ENCODE measurements at regions not wholly inside any gene's neighbourhood (a gene's known extent, or its start where the extent isn't known, plus 50 kb on each side); places are given as distances from the start of the nearest gene placed in this dataset.
"Not testable (repeated sequence)": the region's sequence is repeated elsewhere in the genome, so short reads cannot be mapped to it uniquely, and the experiment has no call there.

GRCh38 chr7:138243836-138244235 is 167.6 kb downstream of the AKR1D1 start:
- ATAC-seq, result no peak
- DNase-seq, result no peak
- Histone ChIP-seq H3K9me3 (ENCODE audit: control insufficient read depth, low read length) (no peaks in the 10 kb centered on the region), H3K27me3 (ENCODE audit: control insufficient read depth, insufficient read depth) (no peaks in the 10 kb centered on the region), H3K4me1 (ENCODE audit: control insufficient read depth, insufficient read depth, low read length) (no peaks in the 10 kb centered on the region), H3K4me3 (ENCODE audit: low read length) (no peak overlapping the region), H3K27ac (ENCODE audit: low read length) (no peak overlapping the region)
- intact Hi-C loops (cut with DNase I), result no loop called here
- 73% methylated on average over 1 of the region's 1 CpG for WGBS

- intact Hi-C loops (cut with DNase I), result no loop called here
- WGBS, result 80% methylated on average over 5 of the region's 5 CpGs
Observed at GRCh38 chr7:138244606-138245005, 168.3 kb downstream of the AKR1D1 start.

GRCh38 chr7:138245216-138245615 is 169.0 kb downstream of the AKR1D1 start:
- no peaks in the 10 kb centered on the region for H3K27me3 ChIP-seq (ENCODE audit: control insufficient read depth, insufficient read depth)
- no peaks in the 10 kb centered on the region for H3K9me3 ChIP-seq (ENCODE audit: control insufficient read depth, low read length)
- no peak overlapping the region for H3K27ac ChIP-seq (ENCODE audit: low read length)
- DNase-seq, result no peak
- no peak for ATAC-seq
- no peaks in the 10 kb centered on the region for H3K4me1 ChIP-seq (ENCODE audit: control insufficient read depth, insufficient read depth, low read length)
- intact Hi-C loops (cut with DNase I), result no loop called here
- no peak overlapping the region for H3K4me3 ChIP-seq (ENCODE audit: low read length)

More at GRCh38 chr7:138244606-138245005, 168.3 kb downstream of the AKR1D1 start:
- H3K9me3 ChIP-seq (ENCODE audit: control insufficient read depth, low read length), result no peaks in the 10 kb centered on the region
- no peak for ATAC-seq
- H3K4me3 ChIP-seq (ENCODE audit: low read length), result no peak overlapping the region
- H3K4me1 ChIP-seq (ENCODE audit: control insufficient read depth, insufficient read depth, low read length), result no peaks in the 10 kb centered on the region
- no peaks in the 10 kb centered on the region for H3K27me3 ChIP-seq (ENCODE audit: control insufficient read depth, insufficient read depth)
- no peak overlapping the region for H3K27ac ChIP-seq (ENCODE audit: low read length)
- DNase-seq, result no peak

GRCh38 chr7:138245682-138246081 is 169.4 kb downstream of the AKR1D1 start:
- intact Hi-C loops (cut with DNase I), result no loop called here

GRCh38 chr7:138246428-138246827 is 170.2 kb downstream of the AKR1D1 start:
- intact Hi-C loops (cut with DNase I), result no loop called here
- WGBS, result 89% methylated on average over 5 of the region's 5 CpGs
- Histone ChIP-seq H3K4me3 (ENCODE audit: low read length) (no peak overlapping the region), H3K9me3 (ENCODE audit: control insufficient read depth, low read length) (no peaks in the 10 kb centered on the region), H3K27ac (ENCODE audit: low read length) (no peak overlapping the region), H3K4me1 (ENCODE audit: control insufficient read depth, insufficient read depth, low read length) (no peaks in the 10 kb centered on the region), H3K27me3 (ENCODE audit: control insufficient read depth, insufficient read depth) (no peaks in the 10 kb centered on the region)
- DNase-seq, result no peak
- ATAC-seq, result no peak

More at GRCh38 chr7:138245682-138246081, 169.4 kb downstream of the AKR1D1 start:
- Histone ChIP-seq H3K4me1 (ENCODE audit: control insufficient read depth, insufficient read depth, low read length) (no peaks in the 10 kb centered on the region), H3K27ac (ENCODE audit: low read length) (no peak overlapping the region), H3K27me3 (ENCODE audit: control insufficient read depth, insufficient read depth) (no peaks in the 10 kb centered on the region), H3K4me3 (ENCODE audit: low read length) (no peak overlapping the region), H3K9me3 (ENCODE audit: control insufficient read depth, low read length) (no peaks in the 10 kb centered on the region)
- WGBS, result 73% methylated on average over 1 of the region's 1 CpG
- DNase-seq, result no peak
- ATAC-seq, result no peak

- 77% methylated on average over 1 of the region's 1 CpG for WGBS
- DNase-seq, result no peak
- Histone ChIP-seq H3K27ac (ENCODE audit: low read length) (no peak overlapping the region), H3K4me3 (ENCODE audit: low read length) (no peak overlapping the region), H3K4me1 (ENCODE audit: control insufficient read depth, insufficient read depth, low read length) (no peaks in the 10 kb centered on the region), H3K27me3 (ENCODE audit: control insufficient read depth, insufficient read depth) (no peaks in the 10 kb centered on the region), H3K9me3 (ENCODE audit: control insufficient read depth, low read length) (no peaks in the 10 kb centered on the region)
- no peak for ATAC-seq
- intact Hi-C loops (cut with DNase I), result no loop called here
Observed at GRCh38 chr7:138247081-138247480, 170.8 kb downstream of the AKR1D1 start.

- no peak for DNase-seq
- no peaks in the 10 kb centered on the region for H3K27me3 ChIP-seq (ENCODE audit: control insufficient read depth, insufficient read depth)
- ATAC-seq, result no peak
Observed at GRCh38 chr7:138247568-138248333, 171.5 kb downstream of the AKR1D1 start.

GRCh38 chr7:138248609-138249008 is 172.3 kb downstream of the AKR1D1 start:
- ATAC-seq, result no peak
- Histone ChIP-seq H3K4me3 (ENCODE audit: low read length) (no peak overlapping the region), H3K4me1 (ENCODE audit: control insufficient read depth, insufficient read depth, low read length) (no peaks in the 10 kb centered on the region), H3K27me3 (ENCODE audit: control insufficient read depth, insufficient read depth) (no peaks in the 10 kb centered on the region), H3K27ac (ENCODE audit: low read length) (no peak overlapping the region), H3K9me3 (ENCODE audit: control insufficient read depth, low read length) (no peaks in the 10 kb centered on the region)
- intact Hi-C loops (cut with DNase I), result no loop called here
- DNase-seq, result no peak

More at GRCh38 chr7:138247568-138248333, 171.5 kb downstream of the AKR1D1 start:
- intact Hi-C loops (cut with DNase I), result no loop called here
- Histone ChIP-seq H3K27ac (ENCODE audit: low read length) (no peak overlapping the region), H3K9me3 (ENCODE audit: control insufficient read depth, low read length) (no peaks in the 10 kb centered on the region), H3K4me1 (ENCODE audit: control insufficient read depth, insufficient read depth, low read length) (no peaks in the 10 kb centered on the region), H3K4me3 (ENCODE audit: low read length) (no peak overlapping the region)
- 71% methylated on average over 9 of the region's 9 CpGs for WGBS

- WGBS, result 67% methylated on average over 4 of the region's 4 CpGs
Observed at GRCh38 chr7:138249975-138250374, 173.7 kb downstream of the AKR1D1 start.

GRCh38 chr7:138252666-138253065 is 176.4 kb downstream of the AKR1D1 start:
- 64% methylated on average over 5 of the region's 5 CpGs for WGBS
- H3K4me1 ChIP-seq (ENCODE audit: control insufficient read depth, insufficient read depth, low read length); intact Hi-C loops (cut with DNase I); H3K27me3 ChIP-seq (ENCODE audit: control insufficient read depth, insufficient read depth); H3K27ac ChIP-seq (ENCODE audit: low read length); H3K9me3 ChIP-seq (ENCODE audit: control insufficient read depth, low read length); H3K4me3 ChIP-seq (ENCODE audit: low read length): not testable (repeated sequence)
- ATAC-seq (peak in 1 of 2 donors; percentile 59), DNase-seq (peak; percentile 41 to 78 (median 77))

More at GRCh38 chr7:138249975-138250374, 173.7 kb downstream of the AKR1D1 start:
- Histone ChIP-seq H3K27me3 (ENCODE audit: control insufficient read depth, insufficient read depth) (no peaks in the 10 kb centered on the region), H3K4me3 (ENCODE audit: low read length) (no peak overlapping the region), H3K9me3 (ENCODE audit: control insufficient read depth, low read length) (no peaks in the 10 kb centered on the region), H3K27ac (ENCODE audit: low read length) (no peak overlapping the region), H3K4me1 (ENCODE audit: control insufficient read depth, insufficient read depth, low read length) (no peaks in the 10 kb centered on the region)
- intact Hi-C loops (cut with DNase I), result no loop called here
- ATAC-seq, result no peak
- DNase-seq, result no peak

- no peak for ATAC-seq
- Histone ChIP-seq H3K4me1 (ENCODE audit: control insufficient read depth, insufficient read depth, low read length) (peaks cover 4% of the 10 kb centered on the region), H3K9me3 (ENCODE audit: control insufficient read depth, low read length) (no peaks in the 10 kb centered on the region), H3K27me3 (ENCODE audit: control insufficient read depth, insufficient read depth) (no peaks in the 10 kb centered on the region), H3K4me3 (ENCODE audit: low read length) (no peak overlapping the region), H3K27ac (ENCODE audit: low read length) (no peak overlapping the region)
- WGBS, result 72% methylated on average over 5 of the region's 5 CpGs
- DNase-seq, result no peak
- intact Hi-C loops (cut with DNase I), result no loop called here
Observed at GRCh38 chr7:138254444-138254843, 178.2 kb downstream of the AKR1D1 start.
